ENCODE measurements at regions not wholly inside any gene's neighbourhood (a gene's known extent, or its start where the extent isn't known, plus 50 kb on each side); places are given as distances from the start of the nearest gene placed in this dataset.

DNA sequence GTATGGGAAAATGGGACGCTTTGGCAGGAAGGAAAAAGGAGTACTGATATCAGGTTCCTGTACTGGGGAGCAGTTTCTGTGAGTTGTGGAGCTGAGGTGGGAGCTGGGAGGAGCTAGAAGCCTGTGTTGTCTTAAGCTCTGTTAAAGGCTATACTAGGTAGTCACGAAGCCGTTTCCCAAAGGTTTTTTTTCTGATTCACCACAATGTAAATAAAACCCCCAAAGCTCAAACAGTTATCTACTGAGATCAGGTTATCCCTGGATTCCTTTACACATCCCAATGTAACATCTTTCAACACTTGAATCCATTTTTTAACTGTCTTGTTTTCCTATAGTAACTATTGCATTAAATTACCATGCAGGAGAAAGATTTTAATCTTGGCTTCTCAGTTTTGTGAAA, 297.4 kb upstream of the SFRP2 start:
- TF ChIP-seq, protein P1, sequence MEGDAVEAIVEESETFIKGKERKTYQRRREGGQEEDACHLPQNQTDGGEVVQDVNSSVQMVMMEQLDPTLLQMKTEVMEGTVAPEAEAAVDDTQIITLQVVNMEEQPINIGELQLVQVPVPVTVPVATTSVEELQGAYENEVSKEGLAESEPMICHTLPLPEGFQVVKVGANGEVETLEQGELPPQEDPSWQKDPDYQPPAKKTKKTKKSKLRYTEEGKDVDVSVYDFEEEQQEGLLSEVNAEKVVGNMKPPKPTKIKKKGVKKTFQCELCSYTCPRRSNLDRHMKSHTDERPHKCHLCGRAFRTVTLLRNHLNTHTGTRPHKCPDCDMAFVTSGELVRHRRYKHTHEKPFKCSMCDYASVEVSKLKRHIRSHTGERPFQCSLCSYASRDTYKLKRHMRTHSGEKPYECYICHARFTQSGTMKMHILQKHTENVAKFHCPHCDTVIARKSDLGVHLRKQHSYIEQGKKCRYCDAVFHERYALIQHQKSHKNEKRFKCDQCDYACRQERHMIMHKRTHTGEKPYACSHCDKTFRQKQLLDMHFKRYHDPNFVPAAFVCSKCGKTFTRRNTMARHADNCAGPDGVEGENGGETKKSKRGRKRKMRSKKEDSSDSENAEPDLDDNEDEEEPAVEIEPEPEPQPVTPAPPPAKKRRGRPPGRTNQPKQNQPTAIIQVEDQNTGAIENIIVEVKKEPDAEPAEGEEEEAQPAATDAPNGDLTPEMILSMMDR (IDR thresholded peaks at IDR 0.05; ENCODE audit: insufficient read depth, low read length, poor library complexity, severe bottlenecking), result no peak
- no peak for TF ChIP-seq EZH2phosphoT487 (conservative IDR thresholded peaks at IDR 0.05; ENCODE audit: low read length)
